H9 (cell line): ENCODE measurements at regions not wholly inside any gene's neighbourhood (a gene's known extent, or its start where the extent isn't known, plus 50 kb on each side); places are given as distances from the start of the nearest gene placed in this dataset.

Experiments used
- DNase-seq: peaks from one replicate; pipeline ENCODE4 v3.0.0-alpha.2; 2017
- H2AFZ ChIP-seq: one replicate; pipeline ENCODE4 v1.6.1; 2013; ENCODE audit warnings: mild to moderate bottlenecking, low read length, control low read depth, moderate library complexity
- H2AK5ac ChIP-seq: 2 replicates; pipeline ENCODE4 v1.6.1; 2013; ENCODE audit warnings: low read length, control low read depth, mixed read lengths; ENCODE audit not compliant: insufficient read length
- H2BK120ac ChIP-seq: one replicate; pipeline ENCODE4 v1.6.1; 2013; ENCODE audit warnings: low read depth, mild to moderate bottlenecking, low read length, control low read depth, inconsistent platforms; ENCODE audit not compliant: poor library complexity, severe bottlenecking
- H2BK12ac ChIP-seq: 2 replicates; pipeline ENCODE4 v1.6.1; 2013; ENCODE audit warnings: low read length, control low read depth, mixed read lengths, low read depth; ENCODE audit not compliant: insufficient read length
- H2BK15ac ChIP-seq: 2 replicates; pipeline ENCODE4 v1.6.1; 2013; ENCODE audit warnings: low read depth, low read length, control low read depth
- H2BK20ac ChIP-seq: one replicate; pipeline ENCODE4 v1.6.1; 2013; ENCODE audit warnings: low read depth, mild to moderate bottlenecking, low read length, control low read depth, inconsistent platforms; ENCODE audit not compliant: poor library complexity, severe bottlenecking
- H2BK5ac ChIP-seq: 2 replicates; pipeline ENCODE4 v1.6.1; 2013; ENCODE audit warnings: low read length, control low read depth, mixed read lengths; ENCODE audit not compliant: insufficient read length
- H3K14ac ChIP-seq: 2 replicates; pipeline ENCODE4 v1.6.1; 2013; ENCODE audit warnings: low read length, control low read depth; ENCODE audit not compliant: insufficient read depth
- H3K18ac ChIP-seq: 2 replicates; pipeline ENCODE4 v1.6.1; 2013; ENCODE audit warnings: low read depth, mild to moderate bottlenecking, mixed read lengths, low read length, control low read depth; ENCODE audit not compliant: insufficient read length
- H3K23ac ChIP-seq: 2 replicates; pipeline ENCODE4 v1.6.1; 2013; ENCODE audit warnings: low read length, control low read depth, mixed read lengths, low read depth; ENCODE audit not compliant: insufficient read length
- H3K23me2 ChIP-seq: 2 replicates; pipeline ENCODE4 v1.6.1; 2013; ENCODE audit warnings: low read depth, mild to moderate bottlenecking, mixed read lengths, low read length, control low read depth; ENCODE audit not compliant: insufficient read length, poor library complexity, severe bottlenecking
- H3K27ac ChIP-seq: 2 replicates; pipeline ENCODE4 v1.5.1; 2013; ENCODE audit warnings: low read length, control low read depth, mixed read lengths, low read depth; ENCODE audit not compliant: insufficient read length
- H3K27me3 ChIP-seq: 2 replicates; pipeline ENCODE4 v1.6.1; 2013; ENCODE audit warnings: low read length, control low read depth, inconsistent platforms; ENCODE audit not compliant: insufficient read depth
- H3K4ac ChIP-seq: 2 replicates; pipeline ENCODE4 v1.6.1; 2013; ENCODE audit warnings: low read depth, mild to moderate bottlenecking, control low read depth, inconsistent platforms, low read length, moderate library complexity
- H3K4me1 ChIP-seq: 2 replicates; pipeline ENCODE4 v1.6.1; 2013; ENCODE audit warnings: low read length, control low read depth, inconsistent platforms; ENCODE audit not compliant: insufficient read depth
- H3K4me2 ChIP-seq: 2 replicates; pipeline ENCODE4 v1.6.1; 2013; ENCODE audit warnings: low read length, control low read depth, mixed read lengths; ENCODE audit not compliant: insufficient read length, insufficient read depth
- H3K56ac ChIP-seq: 2 replicates; pipeline ENCODE4 v1.6.1; 2013; ENCODE audit warnings: low read depth, mild to moderate bottlenecking, mixed read lengths, low read length, control low read depth; ENCODE audit not compliant: insufficient read length
- H3K79me1 ChIP-seq: 2 replicates; pipeline ENCODE4 v1.6.1; 2013; ENCODE audit warnings: low read depth, mild to moderate bottlenecking, moderate library complexity, low read length, control low read depth, inconsistent platforms; ENCODE audit not compliant: insufficient read depth, poor library complexity, severe bottlenecking
- H3K79me2 ChIP-seq: 2 replicates; pipeline ENCODE4 v1.6.1; 2013; ENCODE audit warnings: low read length, control low read depth, inconsistent platforms; ENCODE audit not compliant: insufficient read depth
- H3K9ac ChIP-seq: 2 replicates; pipeline ENCODE4 v1.6.1; 2013; ENCODE audit warnings: low read length, control low read depth, mixed read lengths; ENCODE audit not compliant: insufficient read length; ENCODE audit errors: extremely low read depth
- H3K9me3 ChIP-seq: one replicate; pipeline ENCODE4 v1.6.1; 2013; ENCODE audit warnings: low read depth, low read length, inconsistent platforms; ENCODE audit not compliant: control insufficient read depth
- H3T11ph ChIP-seq: one replicate; pipeline ENCODE4 v1.6.1; 2013; ENCODE audit warnings: mild to moderate bottlenecking, low read length, control low read depth, inconsistent platforms
- H4K20me1 ChIP-seq: one replicate; pipeline ENCODE4 v1.6.1; 2013; ENCODE audit not compliant: control insufficient read depth, insufficient read length, insufficient read depth
- H4K5ac ChIP-seq: 2 replicates; pipeline ENCODE4 v1.6.1; 2013; ENCODE audit warnings: low read depth, mild to moderate bottlenecking, mixed read lengths, low read length, control low read depth; ENCODE audit not compliant: insufficient read length
- H4K8ac ChIP-seq: replicated peaks from 2 replicates; pipeline ENCODE4 v1.6.1; 2013; ENCODE audit warnings: low read length, control low read depth, mixed read lengths, low read depth; ENCODE audit not compliant: insufficient read length
- H4K91ac ChIP-seq: 2 replicates; pipeline ENCODE4 v1.6.1; 2013; ENCODE audit warnings: low read depth, mild to moderate bottlenecking, moderate library complexity, mixed read lengths, low read length, control low read depth; ENCODE audit not compliant: insufficient read length
- H3K27ac Mint-ChIP-seq, 3 experiments: 2 replicates in 2 of 3; 3 replicates in 1 of 3; pipeline ENCODE4 v1.8.0; 2020 to 2021; ENCODE audit warnings: mixed read lengths in 3 of 3, mild to moderate bottlenecking in 1 of 3, moderate library complexity in 1 of 3
- H3K27me3 Mint-ChIP-seq: 2 replicates; pipeline ENCODE4 v1.8.0; 2021; ENCODE audit warnings: low read depth, mild to moderate bottlenecking, moderate library complexity, mixed read lengths
- H3K36me3 Mint-ChIP-seq, 3 experiments: 2 replicates in 2 of 3; 3 replicates in 1 of 3; pipeline ENCODE4 v1.8.0; 2020 to 2021; ENCODE audit warnings: low read depth in 3 of 3, mixed read lengths in 3 of 3; ENCODE audit not compliant: insufficient read depth in 1 of 3
- H3K4me1 Mint-ChIP-seq, 2 experiments: 2 replicates each; pipeline ENCODE4 v1.8.0; 2020; ENCODE audit warnings: mixed read lengths in 2 of 2
- H3K4me3 Mint-ChIP-seq, 2 experiments: 2 replicates in 1 of 2; 3 replicates in 1 of 2; pipeline ENCODE4 v1.8.0; 2020 to 2021; ENCODE audit warnings: mild to moderate bottlenecking in 2 of 2, mixed read lengths in 2 of 2, moderate library complexity in 1 of 2
- H3K9me3 Mint-ChIP-seq, 2 experiments: 2 replicates in 1 of 2; 3 replicates in 1 of 2; pipeline ENCODE4 v1.8.0; 2020; ENCODE audit warnings: mild to moderate bottlenecking in 2 of 2, mixed read lengths in 2 of 2, moderate library complexity in 1 of 2
- WGBS: extraction: QIAGEN DNeasy Blood & Tissue Kit; methylation state at CpG from one replicate; pipeline ENCODE4 v1.1.7; 2013; ENCODE audit warnings: missing lambda C conversion rate, low lambda C conversion rate, mixed read lengths; ENCODE audit not compliant: insufficient read length; ENCODE audit errors: extremely low coverage; 5-methylcytosine and 5-hydroxymethylcytosine counted together
- TF ChIP-seq, protein P1 (sequence below): fragments of 200-600 bp; sonication (generic); conservative IDR thresholded peaks from 3 replicates; pipeline ENCODE4 v1.8.0; 2021; ENCODE audit warnings: antibody characterized with exemption, mild to moderate bottlenecking

DNA sequence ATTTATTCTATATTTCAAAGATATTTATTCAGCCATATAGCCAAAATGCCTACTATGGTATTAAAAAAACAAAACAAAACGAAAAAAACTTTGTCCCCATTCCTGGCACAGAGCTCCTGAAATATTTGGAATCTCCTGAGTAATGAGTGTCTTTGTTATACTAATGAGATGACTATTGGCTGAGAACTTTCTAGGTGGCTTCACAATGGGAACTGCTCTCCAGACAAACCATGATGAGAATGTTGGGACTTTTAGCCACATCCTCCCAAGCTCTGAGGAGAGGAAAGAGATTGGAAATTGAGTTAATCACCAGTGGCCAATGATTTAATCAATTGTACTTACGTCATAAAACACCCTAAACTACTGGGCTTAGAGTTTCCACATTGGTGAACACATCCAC, 631.8 kb upstream of the SETBP1 start:
- no peak overlapping the region for H3T11ph ChIP-seq
- H3K56ac ChIP-seq, result no peak overlapping the region
- peaks cover 8% of the 10 kb centered on the region; the same call in 1 of the 2 replicates for H3K4me1 ChIP-seq
- no peak overlapping the region for H2BK15ac ChIP-seq
- WGBS, result no CpG with 5 or more reads among the region's 2 CpGs
- no peak overlapping the region for H2BK5ac ChIP-seq
- no peak overlapping the region for H2BK20ac ChIP-seq
- H3K36me3 Mint-ChIP-seq, result no peaks in the 10 kb centered on the region
- H3K4me1 Mint-ChIP-seq, result peaks cover 19 to 24% of the 10 kb centered on the region in 2 experiments
- H4K20me1 ChIP-seq, result no peaks in the 10 kb centered on the region
- H4K8ac ChIP-seq, result no peak overlapping the region
- H3K4me3 Mint-ChIP-seq, result no peak overlapping the region
- H3K27me3 ChIP-seq, result no peaks in the 10 kb centered on the region
- no peaks in the 10 kb centered on the region for H3K27me3 Mint-ChIP-seq
- no peak overlapping the region for H3K23ac ChIP-seq
- DNase-seq, result no peak
- H3K27ac Mint-ChIP-seq, result no peak overlapping the region
- TF ChIP-seq, protein P1, sequence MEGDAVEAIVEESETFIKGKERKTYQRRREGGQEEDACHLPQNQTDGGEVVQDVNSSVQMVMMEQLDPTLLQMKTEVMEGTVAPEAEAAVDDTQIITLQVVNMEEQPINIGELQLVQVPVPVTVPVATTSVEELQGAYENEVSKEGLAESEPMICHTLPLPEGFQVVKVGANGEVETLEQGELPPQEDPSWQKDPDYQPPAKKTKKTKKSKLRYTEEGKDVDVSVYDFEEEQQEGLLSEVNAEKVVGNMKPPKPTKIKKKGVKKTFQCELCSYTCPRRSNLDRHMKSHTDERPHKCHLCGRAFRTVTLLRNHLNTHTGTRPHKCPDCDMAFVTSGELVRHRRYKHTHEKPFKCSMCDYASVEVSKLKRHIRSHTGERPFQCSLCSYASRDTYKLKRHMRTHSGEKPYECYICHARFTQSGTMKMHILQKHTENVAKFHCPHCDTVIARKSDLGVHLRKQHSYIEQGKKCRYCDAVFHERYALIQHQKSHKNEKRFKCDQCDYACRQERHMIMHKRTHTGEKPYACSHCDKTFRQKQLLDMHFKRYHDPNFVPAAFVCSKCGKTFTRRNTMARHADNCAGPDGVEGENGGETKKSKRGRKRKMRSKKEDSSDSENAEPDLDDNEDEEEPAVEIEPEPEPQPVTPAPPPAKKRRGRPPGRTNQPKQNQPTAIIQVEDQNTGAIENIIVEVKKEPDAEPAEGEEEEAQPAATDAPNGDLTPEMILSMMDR, result no peak
- H3K14ac ChIP-seq, result no peak overlapping the region
- no peak overlapping the region for H3K9ac ChIP-seq
- no peak overlapping the region for H3K27ac ChIP-seq
- no peaks in the 10 kb centered on the region for H3K23me2 ChIP-seq
- no peak overlapping the region for H2BK12ac ChIP-seq
- no peak overlapping the region for H3K18ac ChIP-seq
- no peak overlapping the region for H3K4ac ChIP-seq
- no peaks in the 10 kb centered on the region for H3K79me1 ChIP-seq
- H3K9me3 Mint-ChIP-seq, result no peaks in the 10 kb centered on the region
- H3K79me2 ChIP-seq, result no peaks in the 10 kb centered on the region
- no peak overlapping the region for H3K4me2 ChIP-seq
- H2BK120ac ChIP-seq, result no peak overlapping the region
- no peak overlapping the region for H4K91ac ChIP-seq
- H4K5ac ChIP-seq, result no peak overlapping the region
- H3K9me3 ChIP-seq, result no peaks in the 10 kb centered on the region
- H2AFZ ChIP-seq, result no peak overlapping the region
- no peak overlapping the region for H2AK5ac ChIP-seq
